ENCODE measurements at regions not wholly inside any gene's neighbourhood (a gene's known extent, or its start where the extent isn't known, plus 50 kb on each side); places are given as distances from the start of the nearest gene placed in this dataset.

- Histone ChIP-seq H3K27ac (no peak overlapping the region), H3K9me3 (ENCODE audit: low read depth) (no peaks in the 10 kb centered on the region), H3K27me3 (peaks cover 12% of the 10 kb centered on the region), H3K4me3 (no peak overlapping the region), H3K9me2 (replicated peaks; ENCODE audit: insufficient read depth) (no peaks in the 10 kb centered on the region), H3K36me3 (replicated peaks; ENCODE audit: insufficient read depth, low read depth) (no peaks in the 10 kb centered on the region), H3K4me2 (no peak overlapping the region), H4K20me1 (ENCODE audit: insufficient read depth, poor library complexity, severe bottlenecking) (no peaks in the 10 kb centered on the region), H3K4me1 (ENCODE audit: insufficient read depth) (peaks cover 4% of the 10 kb centered on the region), H3K79me2 (no peaks in the 10 kb centered on the region), H2AFZ (no peak overlapping the region)
- TF ChIP-seq, protein P1, sequence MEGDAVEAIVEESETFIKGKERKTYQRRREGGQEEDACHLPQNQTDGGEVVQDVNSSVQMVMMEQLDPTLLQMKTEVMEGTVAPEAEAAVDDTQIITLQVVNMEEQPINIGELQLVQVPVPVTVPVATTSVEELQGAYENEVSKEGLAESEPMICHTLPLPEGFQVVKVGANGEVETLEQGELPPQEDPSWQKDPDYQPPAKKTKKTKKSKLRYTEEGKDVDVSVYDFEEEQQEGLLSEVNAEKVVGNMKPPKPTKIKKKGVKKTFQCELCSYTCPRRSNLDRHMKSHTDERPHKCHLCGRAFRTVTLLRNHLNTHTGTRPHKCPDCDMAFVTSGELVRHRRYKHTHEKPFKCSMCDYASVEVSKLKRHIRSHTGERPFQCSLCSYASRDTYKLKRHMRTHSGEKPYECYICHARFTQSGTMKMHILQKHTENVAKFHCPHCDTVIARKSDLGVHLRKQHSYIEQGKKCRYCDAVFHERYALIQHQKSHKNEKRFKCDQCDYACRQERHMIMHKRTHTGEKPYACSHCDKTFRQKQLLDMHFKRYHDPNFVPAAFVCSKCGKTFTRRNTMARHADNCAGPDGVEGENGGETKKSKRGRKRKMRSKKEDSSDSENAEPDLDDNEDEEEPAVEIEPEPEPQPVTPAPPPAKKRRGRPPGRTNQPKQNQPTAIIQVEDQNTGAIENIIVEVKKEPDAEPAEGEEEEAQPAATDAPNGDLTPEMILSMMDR (IDR thresholded peaks at IDR 0.05; ENCODE audit: poor library complexity), result no peak
- no peak for TF ChIP-seq EZH2phosphoT487 (IDR thresholded peaks at IDR 0.05; ENCODE audit: low read depth, severe bottlenecking, unreplicated experiment)
- TF ChIP-seq EZH2 (IDR thresholded peaks at IDR 0.05; ENCODE audit: borderline replicate concordance), result no peak
- DNase-seq (ENCODE audit: low spot score), result no peak
- WGBS (ENCODE audit: low lambda C conversion rate, missing lambda C conversion rate), result 56% methylated on average over 6 of the region's 6 CpGs
Measured at GRCh38 chr16:74026373-74027281, 270.0 kb upstream of the PSMD7 start.

- TF ChIP-seq EZH2phosphoT487 (IDR thresholded peaks at IDR 0.05; ENCODE audit: low read depth, severe bottlenecking, unreplicated experiment) (no peak), EZH2 (IDR thresholded peaks at IDR 0.05; ENCODE audit: borderline replicate concordance) (no peak)
- TF ChIP-seq, protein P1 (IDR thresholded peaks at IDR 0.05; ENCODE audit: poor library complexity), result no peak
- Histone ChIP-seq H2AFZ (no peak overlapping the region), H3K27me3 (peaks cover 12% of the 10 kb centered on the region), H3K36me3 (replicated peaks; ENCODE audit: insufficient read depth, low read depth) (no peaks in the 10 kb centered on the region), H3K9me2 (replicated peaks; ENCODE audit: insufficient read depth) (no peaks in the 10 kb centered on the region), H3K4me2 (no peak overlapping the region), H4K20me1 (ENCODE audit: insufficient read depth, poor library complexity, severe bottlenecking) (no peaks in the 10 kb centered on the region), H3K9me3 (ENCODE audit: low read depth) (no peaks in the 10 kb centered on the region), H3K4me1 (ENCODE audit: insufficient read depth) (peaks cover 4% of the 10 kb centered on the region), H3K79me2 (no peaks in the 10 kb centered on the region), H3K27ac (no peak overlapping the region), H3K4me3 (no peak overlapping the region)
- 62% methylated on average over 2 of the region's 2 CpGs for WGBS (ENCODE audit: low lambda C conversion rate, missing lambda C conversion rate)
- no peak for DNase-seq (ENCODE audit: low spot score)
Measured at GRCh38 chr16:74024953-74025352, 271.7 kb upstream of the PSMD7 start.

DNA sequence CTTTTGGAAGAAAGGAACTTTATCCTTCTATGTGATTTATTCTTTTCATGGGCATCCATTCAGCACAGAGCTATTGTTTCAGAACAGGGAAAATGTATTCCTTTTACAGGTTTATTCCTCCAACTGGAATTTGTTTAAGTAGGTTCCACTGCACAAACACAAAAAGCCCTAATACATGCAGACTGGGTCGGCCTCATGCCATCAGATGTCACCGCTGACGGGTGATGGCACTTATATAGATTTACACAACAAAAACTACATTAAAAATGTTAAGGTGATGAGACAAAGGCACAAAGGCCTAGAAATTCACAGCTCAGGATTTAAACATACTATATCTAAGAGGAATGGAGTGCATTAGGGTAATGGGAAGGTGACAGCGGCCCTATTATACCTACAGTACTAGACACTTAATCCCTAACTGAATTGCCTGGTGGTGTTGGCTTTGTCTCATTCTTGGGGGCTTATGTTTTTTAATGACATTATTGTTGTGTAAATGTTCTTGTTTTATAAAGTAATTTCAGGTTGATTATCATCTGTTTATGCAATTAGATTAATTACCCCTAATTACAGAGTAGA lies 276.4 kb upstream of the PSMD7 start:
- H3K4me2 ChIP-seq, result no peak overlapping the region
- H3K27me3 ChIP-seq, result peaks cover 4% of the 10 kb centered on the region
- H2AFZ ChIP-seq, result no peak overlapping the region
- peaks cover under 1% of the 10 kb centered on the region for H3K4me1 ChIP-seq (ENCODE audit: insufficient read depth)
- no peaks in the 10 kb centered on the region for H3K36me3 ChIP-seq (replicated peaks; ENCODE audit: insufficient read depth, low read depth)
- no peak for TF ChIP-seq EZH2 (IDR thresholded peaks at IDR 0.05; ENCODE audit: borderline replicate concordance)
- TF ChIP-seq, protein P1 (IDR thresholded peaks at IDR 0.05; ENCODE audit: poor library complexity), result no peak
- TF ChIP-seq EZH2phosphoT487 (IDR thresholded peaks at IDR 0.05; ENCODE audit: low read depth, severe bottlenecking, unreplicated experiment), result no peak
- H3K4me3 ChIP-seq, result no peak overlapping the region
- no peaks in the 10 kb centered on the region for H3K9me3 ChIP-seq (ENCODE audit: low read depth)
- H4K20me1 ChIP-seq (ENCODE audit: insufficient read depth, poor library complexity, severe bottlenecking), result no peaks in the 10 kb centered on the region
- DNase-seq (ENCODE audit: low spot score), result no peak
- no peak overlapping the region for H3K27ac ChIP-seq
- H3K9me2 ChIP-seq (replicated peaks; ENCODE audit: insufficient read depth), result no peaks in the 10 kb centered on the region
- no peaks in the 10 kb centered on the region for H3K79me2 ChIP-seq
- WGBS (ENCODE audit: low lambda C conversion rate, missing lambda C conversion rate), result 73% methylated on average over 4 of the region's 4 CpGs
